Right lobe of liver (tissue), 6 donors: ENCODE measurements at regions not wholly inside any gene's neighbourhood (a gene's known extent, or its start where the extent isn't known, plus 50 kb on each side); places are given as distances from the start of the nearest gene placed in this dataset.

Experiments
- ATAC-seq, 4 donors: fragments of 200-7000 bp; cut with Tn5 transposase; one replicate each; pipeline ENCODE4 v1.9.1; 2020; ENCODE audit warnings: mild to moderate bottlenecking in 4 of 4, moderate library complexity in 4 of 4
- DNase-seq, 3 donors: peaks; one replicate each; pipeline ENCODE4 v3.0.0-alpha.2; 2020
- H3K27ac ChIP-seq, 3 donors: fragments of 200-600 bp; one replicate each; pipeline ENCODE4 v1.8.0; 2022
- H3K27me3 ChIP-seq, 2 donors: fragments of 200-600 bp; one replicate each; pipeline ENCODE4 v1.8.0; 2022
- H3K36me3 ChIP-seq, 4 donors: fragments of 200-600 bp; sonication (generic) in 1 of 4; one replicate each; pipeline versions ENCODE4 v1.5.1 to v1.8.0; 2017 to 2022; ENCODE audit warnings: control low read depth in 1 of 4
- H3K4me1 ChIP-seq, 4 donors: fragments of 200-600 bp; sonication (generic) in 1 of 4; one replicate each; pipeline versions ENCODE4 v1.5.1 to v1.8.0; 2017 to 2022; ENCODE audit warnings: control low read depth in 1 of 4
- H3K4me3 ChIP-seq, 3 donors: fragments of 200-600 bp; one replicate each; pipeline ENCODE4 v1.8.0; 2022
- H3K9me3 ChIP-seq, 4 donors: fragments of 200-600 bp; sonication (generic) in 1 of 4; one replicate each; pipeline versions ENCODE4 v1.5.1 to v1.8.0; 2017 to 2022; ENCODE audit warnings: control low read depth in 1 of 4
- POLR2A ChIP-seq: fragments of 450-650 bp; IDR thresholded peaks from one replicate; pipeline ENCODE4 v1.6.1; 2017; ENCODE audit warnings: antibody characterized with exemption, mild to moderate bottlenecking
- WGBS: methylation state at CpG from one replicate; pipeline ENCODE4 v1.1.6; 2018; ENCODE audit warnings: low coverage, low lambda C conversion rate; ENCODE audit not compliant: insufficient coverage; ENCODE audit errors: missing lambda C conversion rate; 5-methylcytosine and 5-hydroxymethylcytosine counted together
- intact Hi-C, 2 donors: fragments of 100-400 bp; cut with DNase I; formaldehyde crosslinking; loops; one replicate each; pipeline versions ENCODE4 v1.11.2 to v1.14.1; 2022
- TF ChIP-seq, protein P1 (sequence below), 4 donors: fragments of 200-600 bp in 3 of 4; fragments of 450-650 bp in 1 of 4; IDR thresholded peaks; one replicate each; pipeline versions ENCODE4 v1.5.1 to v1.8.0; 2016 to 2022; ENCODE audit warnings: antibody characterized with exemption in 4 of 4, mild to moderate bottlenecking in 2 of 4
- donor health status: DM: no; HTN: yes; CAD: no.
- donor health status: DM: no; HTN: no; CAD: no.
- donor health status: DM: no; HTN: no; CAD: no.
- donor health status: DM: no; HTN: yes; CAD: no.
- donor health status: DM: no; HTN: yes; CAD: no.

- Histone ChIP-seq H3K4me1 (no peaks in the 10 kb centered on the region), H3K27ac (no peak overlapping the region), H3K27me3 (no peaks in the 10 kb centered on the region), H3K36me3 (no peaks in the 10 kb centered on the region), H3K4me3 (no peak overlapping the region), H3K9me3 (no peaks in the 10 kb centered on the region)
- TF ChIP-seq, protein P1, sequence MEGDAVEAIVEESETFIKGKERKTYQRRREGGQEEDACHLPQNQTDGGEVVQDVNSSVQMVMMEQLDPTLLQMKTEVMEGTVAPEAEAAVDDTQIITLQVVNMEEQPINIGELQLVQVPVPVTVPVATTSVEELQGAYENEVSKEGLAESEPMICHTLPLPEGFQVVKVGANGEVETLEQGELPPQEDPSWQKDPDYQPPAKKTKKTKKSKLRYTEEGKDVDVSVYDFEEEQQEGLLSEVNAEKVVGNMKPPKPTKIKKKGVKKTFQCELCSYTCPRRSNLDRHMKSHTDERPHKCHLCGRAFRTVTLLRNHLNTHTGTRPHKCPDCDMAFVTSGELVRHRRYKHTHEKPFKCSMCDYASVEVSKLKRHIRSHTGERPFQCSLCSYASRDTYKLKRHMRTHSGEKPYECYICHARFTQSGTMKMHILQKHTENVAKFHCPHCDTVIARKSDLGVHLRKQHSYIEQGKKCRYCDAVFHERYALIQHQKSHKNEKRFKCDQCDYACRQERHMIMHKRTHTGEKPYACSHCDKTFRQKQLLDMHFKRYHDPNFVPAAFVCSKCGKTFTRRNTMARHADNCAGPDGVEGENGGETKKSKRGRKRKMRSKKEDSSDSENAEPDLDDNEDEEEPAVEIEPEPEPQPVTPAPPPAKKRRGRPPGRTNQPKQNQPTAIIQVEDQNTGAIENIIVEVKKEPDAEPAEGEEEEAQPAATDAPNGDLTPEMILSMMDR (IDR thresholded peaks at IDR 0.05) = no peak
- TF ChIP-seq POLR2A = no peak
- no peak for ATAC-seq
- WGBS = 81% methylated on average over 2 of the region's 2 CpGs
- intact Hi-C loops = no loop called here
- no peak for DNase-seq
Measured at GRCh38 chr5:67903656-67904055, 311.9 kb upstream of the PIK3R1 start.

- intact Hi-C loops = no loop called here
- Histone ChIP-seq H3K27ac (no peak overlapping the region), H3K36me3 (no peaks in the 10 kb centered on the region), H3K4me3 (no peak overlapping the region), H3K9me3 (no peaks in the 10 kb centered on the region), H3K27me3 (no peaks in the 10 kb centered on the region), H3K4me1 (peaks cover 0 to 3% (median 0%) of the 10 kb centered on the region in 4 donors)
- TF ChIP-seq, protein P1 (IDR thresholded peaks at IDR 0.05) = no peak
- ATAC-seq = no peak
- WGBS = 74% methylated on average over 2 of the region's 2 CpGs
- DNase-seq = no peak
Measured at GRCh38 chr5:67903121-67903520, 312.4 kb upstream of the PIK3R1 start.

DNA sequence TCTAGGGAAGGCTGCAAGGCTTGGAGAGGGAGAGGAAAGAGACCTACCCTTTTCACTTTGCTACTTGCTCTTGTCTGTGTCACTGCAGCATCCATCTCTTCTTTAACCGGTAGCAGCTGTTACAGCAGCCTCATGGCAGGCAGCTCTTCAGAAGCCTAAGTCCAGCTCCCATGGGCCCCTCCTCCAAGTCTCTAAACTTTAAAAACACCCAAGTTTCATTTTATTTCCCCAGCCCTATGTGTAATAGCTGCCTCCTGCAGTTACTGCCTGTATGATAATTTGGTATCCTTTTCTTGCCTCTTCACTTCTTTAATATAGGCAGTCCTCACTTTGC lies 313.1 kb upstream of the PIK3R1 start:
- H3K4me3 ChIP-seq = no peak overlapping the region
- no peak for TF ChIP-seq POLR2A
- TF ChIP-seq, protein P1 (IDR thresholded peaks at IDR 0.05) = no peak
- H3K9me3 ChIP-seq = no peaks in the 10 kb centered on the region
- ATAC-seq (no peak), DNase-seq (no peak)
- no peaks in the 10 kb centered on the region for H3K27me3 ChIP-seq
- intact Hi-C loops = no loop called here
- no peaks in the 10 kb centered on the region for H3K36me3 ChIP-seq
- WGBS = 100% methylated on average over 1 of the region's 1 CpG
- no peak overlapping the region for H3K27ac ChIP-seq
- peaks cover 0 to 9% (median 3%) of the 10 kb centered on the region in 4 donors for H3K4me1 ChIP-seq

- WGBS = 89% methylated on average over 5 of the region's 7 CpGs
- Histone ChIP-seq H3K9me3 (no peaks in the 10 kb centered on the region), H3K4me1 (peaks cover 0 to 11% (median 5%) of the 10 kb centered on the region in 4 donors), H3K4me3 (no peak overlapping the region), H3K27me3 (no peaks in the 10 kb centered on the region), H3K36me3 (no peaks in the 10 kb centered on the region), H3K27ac (no peak overlapping the region)
- no peak for DNase-seq
- intact Hi-C loops = no loop called here
- TF ChIP-seq POLR2A = no peak
- TF ChIP-seq, protein P1 (IDR thresholded peaks at IDR 0.05) = no peak
- no peak for ATAC-seq
Measured at GRCh38 chr5:67901814-67902496, 313.6 kb upstream of the PIK3R1 start.

GRCh38 chr5:67900514-67900913 lies 315.0 kb upstream of the PIK3R1 start:
- no peak for DNase-seq
- ATAC-seq = no peak
- H3K36me3 ChIP-seq = no peaks in the 10 kb centered on the region
- H3K4me1 ChIP-seq = peaks cover 0 to 15% (median 5%) of the 10 kb centered on the region in 4 donors
- TF ChIP-seq, protein P1 (IDR thresholded peaks at IDR 0.05) = no peak
- no peak for TF ChIP-seq POLR2A
- no peaks in the 10 kb centered on the region for H3K9me3 ChIP-seq
- no peaks in the 10 kb centered on the region for H3K27me3 ChIP-seq
- 92% methylated on average over 5 of the region's 6 CpGs for WGBS
- intact Hi-C loops = no loop called here
- H3K27ac ChIP-seq = no peak overlapping the region
- no peak overlapping the region for H3K4me3 ChIP-seq
